HPDE6-E6E7 (cell line): ENCODE measurements at regions not wholly inside any gene's neighbourhood (a gene's known extent, or its start where the extent isn't known, plus 50 kb on each side); places are given as distances from the start of the nearest gene placed in this dataset.

Source experiments
- DNase-seq: peaks from one replicate; pipeline ENCODE4 v3.0.0; 2011; ENCODE audit warnings: missing footprints; ENCODE audit errors: extremely low spot score

DNA sequence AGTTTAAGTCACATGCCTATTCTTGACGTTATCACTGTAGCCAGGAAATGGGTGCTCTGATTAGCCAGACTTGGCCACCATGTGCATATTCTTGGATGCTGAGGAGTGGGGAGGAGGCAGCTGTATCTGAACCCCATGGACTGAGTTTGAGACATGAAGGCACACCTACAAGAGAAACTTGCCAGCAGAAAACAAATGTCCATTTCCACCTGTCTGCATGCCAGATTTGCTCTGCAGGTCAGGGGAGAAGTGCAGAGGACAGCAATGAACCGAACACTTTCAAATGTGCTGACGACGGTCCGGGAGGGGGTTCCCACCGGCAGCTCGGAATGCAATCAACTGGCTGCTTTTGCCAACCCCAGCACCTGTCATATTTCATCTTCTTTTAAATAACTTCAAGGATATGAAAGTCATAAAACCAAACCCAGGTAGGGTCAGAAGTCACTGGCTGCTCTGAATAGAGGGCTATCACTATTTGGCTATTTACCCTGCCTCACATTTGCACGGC, 287.8 kb upstream of the N4BP1 start:
- DNase-seq, result no peak

- no peak for DNase-seq
Observed at GRCh38 chr16:48895142-48895541, 285.2 kb upstream of the N4BP1 start.

- no peak for DNase-seq
Observed at GRCh38 chr16:48892893-48893292, 282.9 kb upstream of the N4BP1 start.

DNA sequence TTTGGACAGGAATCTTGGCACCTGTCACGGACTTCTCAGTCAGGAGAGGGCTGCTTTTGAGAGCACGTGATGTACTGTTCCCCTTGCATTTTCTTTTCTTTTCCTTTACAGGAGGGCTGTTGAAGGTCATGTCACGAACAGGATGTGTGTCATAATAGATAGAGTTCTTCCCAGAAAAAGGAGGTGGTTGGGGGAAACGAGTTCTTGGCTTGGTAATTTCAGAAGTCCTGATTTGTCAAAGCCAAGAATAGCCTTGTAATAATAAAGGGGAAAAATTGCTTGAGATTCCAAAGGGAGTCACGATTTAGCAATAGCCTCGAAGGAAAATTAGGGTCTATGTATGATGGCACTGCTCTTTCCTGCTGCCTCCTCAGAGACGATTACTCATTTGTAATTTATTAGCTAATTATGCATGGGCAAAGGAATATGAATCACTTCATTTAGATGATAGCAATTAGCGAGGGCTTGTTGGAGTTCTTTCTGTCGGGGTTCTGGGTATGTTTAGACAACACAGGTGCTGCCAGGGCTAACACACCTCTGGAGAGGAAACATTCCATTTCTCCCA, 277.7 kb upstream of the N4BP1 start:
- DNase-seq, result no peak

GRCh38 chr16:48885471-48885870, 275.5 kb upstream of the N4BP1 start:
- DNase-seq, result no peak

DNA sequence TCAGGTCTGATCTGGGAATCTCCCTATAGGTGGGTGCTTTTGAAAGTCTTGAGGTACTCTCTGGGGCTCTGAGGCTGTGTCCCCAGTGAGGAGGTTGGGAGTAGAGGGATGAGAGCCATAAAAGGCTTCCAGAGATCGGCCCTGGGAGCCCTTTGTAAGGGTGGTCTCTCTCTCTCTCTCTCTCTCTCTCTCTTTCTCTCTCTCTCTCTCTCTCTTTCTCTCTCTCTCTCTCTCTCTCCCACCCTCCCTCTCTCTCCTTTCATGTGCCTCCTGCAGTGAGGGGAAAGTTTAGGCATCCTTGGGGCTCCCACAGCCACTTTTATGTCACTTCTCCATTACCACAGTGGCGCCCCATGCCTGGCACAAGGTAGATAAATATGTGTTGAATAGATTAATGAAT, 271.3 kb upstream of the N4BP1 start:
- DNase-seq, result no peak

GRCh38 chr16:48879223-48880122, 269.5 kb upstream of the N4BP1 start:
- DNase-seq, result no peak

- DNase-seq, result no peak
Observed at GRCh38 chr16:48877946-48878345, 268.0 kb upstream of the N4BP1 start.

GRCh38 chr16:48870141-48870540, 260.2 kb upstream of the N4BP1 start:
- no peak for DNase-seq

DNA sequence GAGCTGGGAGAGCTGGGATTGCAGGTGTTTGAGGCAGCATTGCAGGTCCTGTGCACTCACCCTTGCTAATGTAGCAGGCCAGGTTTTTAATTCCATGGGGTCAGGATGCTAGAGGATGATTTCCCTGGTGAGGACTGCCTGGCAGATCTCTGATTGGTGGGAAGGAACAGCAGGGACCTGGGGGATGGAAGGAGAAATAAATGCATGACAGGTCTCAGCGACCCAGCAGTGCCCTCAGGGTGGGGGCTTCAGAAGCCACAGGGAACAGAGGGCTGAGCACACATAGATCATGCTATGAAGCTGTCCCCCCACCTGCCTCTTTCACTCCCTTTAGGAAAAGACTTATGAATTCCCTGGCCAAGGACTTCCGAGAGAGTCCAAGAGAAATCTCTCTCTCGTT, 255.5 kb upstream of the N4BP1 start:
- DNase-seq, result no peak

DNA sequence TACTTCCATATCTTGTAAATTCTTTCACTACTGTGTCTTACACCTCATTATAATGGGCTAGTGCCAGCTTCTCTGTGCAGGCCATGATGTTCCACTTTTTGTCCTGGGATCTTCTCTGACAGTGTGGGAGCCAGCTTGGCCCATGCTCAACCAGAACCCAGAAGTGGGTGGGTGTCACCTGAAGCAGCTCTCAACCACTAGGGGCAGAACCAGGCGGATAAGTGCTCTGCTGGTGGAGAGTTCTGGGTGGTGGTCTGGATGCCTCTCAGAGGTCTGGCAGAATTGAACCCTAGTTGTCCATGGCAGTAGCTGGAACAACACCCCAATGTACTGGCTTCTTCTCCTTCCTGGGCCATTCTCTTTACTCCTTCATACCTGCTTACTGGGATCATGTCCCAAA, 254.1 kb upstream of the N4BP1 start:
- no peak for DNase-seq

DNA sequence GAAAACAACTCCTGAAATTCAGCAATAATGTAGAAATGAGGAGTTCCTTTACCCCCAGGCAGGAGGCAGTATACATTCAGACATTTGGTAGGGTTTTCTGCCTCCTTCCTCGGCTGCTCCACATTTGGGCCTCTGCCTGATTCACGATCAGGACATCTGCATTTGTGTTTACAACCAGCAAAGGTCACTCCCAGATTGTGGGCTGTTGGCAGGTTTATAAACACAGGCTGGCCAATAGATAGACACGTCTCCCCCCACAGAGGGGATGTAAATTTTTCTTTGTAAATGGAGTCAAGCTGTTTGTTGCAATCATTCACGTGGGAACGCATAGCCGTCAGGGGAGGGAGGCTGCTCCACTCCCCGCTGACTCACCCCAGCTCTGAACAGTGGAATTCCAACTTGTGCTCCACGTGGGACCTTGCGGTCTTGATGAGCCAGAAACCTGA, 252.1 kb upstream of the N4BP1 start:
- peak; percentile 16 for DNase-seq

DNA sequence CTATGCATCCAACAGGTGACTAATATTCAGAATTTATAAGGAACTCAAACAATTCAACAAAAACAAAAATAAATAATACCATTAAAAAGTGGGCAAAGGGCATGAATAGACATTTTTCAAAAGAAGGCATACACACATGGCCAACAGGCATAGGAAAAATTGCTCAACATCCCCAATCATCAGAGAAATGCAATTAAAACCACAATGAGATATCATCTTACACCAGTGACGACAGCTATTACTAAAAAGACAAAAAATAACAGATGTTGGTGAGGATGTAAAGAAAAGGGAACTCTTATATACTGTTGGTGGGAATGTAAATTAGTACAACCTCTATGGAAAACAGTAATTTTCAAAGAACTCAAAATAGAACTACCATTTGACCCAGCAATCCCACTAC, 250.4 kb upstream of the N4BP1 start:
- no peak for DNase-seq

DNA sequence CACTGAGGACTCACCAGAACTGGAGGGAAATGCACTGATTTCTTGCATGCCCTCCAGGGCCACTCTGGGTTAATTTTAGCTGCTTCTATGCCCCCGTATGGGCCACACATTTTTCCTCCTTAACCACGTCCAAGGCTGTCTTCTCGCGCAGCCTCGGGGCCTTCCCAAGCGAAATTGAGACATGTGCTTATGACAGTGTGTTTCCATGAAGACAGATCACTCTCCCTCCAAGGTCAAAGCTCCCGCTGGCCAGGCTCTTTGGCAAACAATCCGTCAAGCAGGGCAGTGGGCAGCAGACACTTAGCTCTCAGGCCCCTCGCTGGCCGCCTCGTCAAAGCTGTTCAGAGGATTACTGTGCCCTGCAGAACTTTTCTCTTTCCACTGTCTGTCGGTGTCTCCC, 243.0 kb upstream of the N4BP1 start:
- DNase-seq, result no peak

DNA sequence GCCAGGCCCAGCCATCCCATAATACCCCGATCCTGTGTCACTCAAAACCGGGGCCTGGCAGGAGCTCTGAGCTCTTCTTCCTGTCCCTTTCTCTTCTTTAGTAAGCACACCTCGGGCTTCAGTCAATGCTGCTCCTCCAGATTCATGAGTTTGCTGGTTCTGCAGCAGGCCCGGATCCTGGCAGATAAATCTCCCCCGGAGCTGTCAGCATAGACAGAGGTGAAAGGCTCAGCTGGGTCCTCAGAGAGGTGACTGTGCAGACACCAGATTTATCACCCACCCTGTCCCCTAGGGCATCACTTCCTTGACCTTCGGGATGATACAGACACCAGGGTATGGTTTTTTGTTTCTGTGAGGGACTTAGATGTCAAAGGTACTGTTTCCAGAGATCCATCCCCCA, 242.5 kb upstream of the N4BP1 start:
- no peak for DNase-seq

DNA sequence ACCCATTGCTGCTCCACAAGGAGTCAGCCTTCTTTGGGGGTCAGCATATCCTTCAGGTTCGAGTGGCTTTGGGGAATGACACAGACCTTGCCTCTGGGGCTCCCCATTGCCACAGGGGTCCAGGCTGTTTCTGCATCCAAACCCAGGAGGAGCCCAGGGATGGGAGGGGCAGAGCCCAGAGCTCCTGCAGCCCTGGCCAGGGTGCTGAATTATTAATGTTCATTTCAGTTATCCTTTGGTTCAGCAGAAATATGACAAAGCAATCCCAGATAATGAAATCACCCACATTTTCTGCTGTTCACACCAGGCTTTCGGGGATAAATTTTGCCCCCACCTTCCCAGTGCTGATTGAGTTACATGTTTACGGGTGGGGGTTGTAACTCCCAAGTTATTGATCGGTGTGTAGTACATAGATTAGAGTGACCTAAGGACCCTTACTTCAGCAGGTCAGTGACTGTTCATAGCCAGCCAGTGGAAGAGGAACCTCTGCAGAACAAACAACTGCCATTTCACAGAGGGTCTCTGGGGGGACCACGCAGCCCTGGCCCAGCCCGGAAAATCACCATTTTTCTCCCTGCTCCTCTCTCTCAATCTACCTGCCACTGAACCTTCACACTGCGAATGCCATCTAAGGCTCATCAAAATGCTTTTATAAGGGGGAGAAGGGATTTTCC, 240.3 kb upstream of the N4BP1 start:
- DNase-seq, result no peak

GRCh38 chr16:48846277-48846676, 236.3 kb upstream of the N4BP1 start:
- no peak for DNase-seq

DNA sequence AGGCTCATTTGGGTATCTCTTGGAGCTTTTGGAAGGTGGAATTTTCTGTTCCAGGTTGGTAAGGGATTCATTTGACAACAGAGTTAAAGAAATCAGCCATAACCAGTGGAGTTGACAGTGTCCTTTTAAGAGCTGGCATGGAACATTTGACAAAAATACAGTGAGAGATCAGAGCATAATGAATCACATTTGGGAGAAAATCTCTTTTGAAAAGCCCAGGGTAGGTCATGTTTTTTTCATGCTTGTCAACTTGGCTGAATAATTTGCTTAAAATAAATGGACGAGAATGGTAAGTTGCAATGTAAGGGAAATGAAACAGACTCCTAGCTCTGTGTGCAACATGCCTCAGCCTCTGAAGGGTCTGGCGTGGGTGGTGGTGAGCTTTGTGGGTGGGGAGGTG, 235.3 kb upstream of the N4BP1 start:
- DNase-seq, result no peak

DNA sequence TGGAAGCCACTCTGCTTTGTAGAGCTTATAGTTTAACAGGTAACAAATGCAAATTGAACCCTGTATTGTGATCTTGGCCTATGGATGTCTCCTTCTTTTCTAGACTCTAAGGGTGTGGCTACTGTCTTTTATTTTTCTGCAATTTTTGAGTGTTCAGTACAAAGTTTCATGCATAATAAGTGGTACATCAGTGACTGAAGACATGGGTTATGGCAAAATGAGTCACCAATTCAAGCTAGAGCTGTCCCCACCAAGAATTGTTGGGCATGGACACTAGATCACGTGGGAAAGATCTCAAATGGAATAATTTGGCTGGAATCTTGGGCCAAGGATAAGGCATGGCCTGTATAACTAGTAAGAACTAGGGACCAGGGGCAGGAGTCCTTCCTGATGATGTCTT, 228.4 kb upstream of the N4BP1 start:
- DNase-seq, result no peak

GRCh38 chr16:48836636-48837035, 226.7 kb upstream of the N4BP1 start:
- no peak for DNase-seq

- DNase-seq, result no peak
Observed at GRCh38 chr16:48836067-48836466, 226.1 kb upstream of the N4BP1 start.

- DNase-seq, result no peak
Observed at GRCh38 chr16:48834576-48834975, 224.6 kb upstream of the N4BP1 start.

- no peak for DNase-seq
Observed at GRCh38 chr16:48833461-48833860, 223.5 kb upstream of the N4BP1 start.
